SK-N-SH (cell line): ENCODE measurements at regions not wholly inside any gene's neighbourhood (a gene's known extent, or its start where the extent isn't known, plus 50 kb on each side); places are given as distances from the start of the nearest gene placed in this dataset.

Source experiments
- CTCF ChIA-PET: fragments of 300-600, 350-600 bp; formaldehyde crosslinking; extraction: SDS; loops from one replicate; lab custom pipeline; 2021; lab: Yijun Ruan, JAX
- POLR2A ChIA-PET: fragments of 350-600 bp; sonication (Branson Sonifier 250); formaldehyde crosslinking; extraction: SDS; loops from one replicate; lab custom pipeline; 2020; ENCODE audit warnings: antibody characterized with exemption, inconsistent platforms; lab: Yijun Ruan, JAX
- DNase-seq: peaks from one replicate; pipeline ENCODE4 v3.0.0; 2012
- H2AFZ ChIP-seq: fragments of 200-600 bp; sonication (generic); 2 replicates; pipeline ENCODE4 v1.8.1; 2016; ENCODE audit warnings: antibody characterized with exemption, mild to moderate bottlenecking, low read depth
- H3F3A ChIP-seq: fragments of 200-600 bp; sonication (generic); replicated peaks from 2 replicates; pipeline ENCODE3; 2016; ENCODE audit warnings: antibody characterized with exemption, mild to moderate bottlenecking; ENCODE audit not compliant: insufficient read depth
- H3K27ac ChIP-seq, 2 experiments: fragments of 200-500 bp in 1 of 2; fragments of 200-600 bp in 1 of 2; sonication (Bioruptor generic) in 1 of 2; sonication (generic), shearing (Covaris generic) in 1 of 2; 2 replicates each; pipeline versions ENCODE4 v1.5.1 to v1.6.1; 2014 to 2016; ENCODE audit warnings: low read depth in 2 of 2, inconsistent platforms in 1 of 2, low read length in 1 of 2, mild to moderate bottlenecking in 1 of 2, mixed read lengths in 1 of 2
- H3K27me3 ChIP-seq: fragments of 200-600 bp; sonication (generic), shearing (Covaris generic); 2 replicates; pipeline ENCODE4 v1.6.1; 2016; ENCODE audit warnings: mixed run types; ENCODE audit not compliant: insufficient read depth
- H3K36me3 ChIP-seq, 2 experiments: fragments of 200-500 bp in 1 of 2; fragments of 200-600 bp in 1 of 2; sonication (Bioruptor generic) in 1 of 2; sonication (generic) in 1 of 2; replicated peaks in 1 of 2; 2 replicates each; pipeline versions ENCODE3 to v1.5.1; 2014 to 2016; ENCODE audit warnings: low read length in 1 of 2, mild to moderate bottlenecking in 1 of 2; ENCODE audit not compliant: insufficient read depth in 2 of 2, control insufficient read depth in 1 of 2
- H3K4me1 ChIP-seq, 2 experiments: fragments of 200-500 bp in 1 of 2; fragments of 200-600 bp in 1 of 2; sonication (Bioruptor generic) in 1 of 2; sonication (generic), shearing (Covaris generic) in 1 of 2; 2 replicates each; pipeline versions ENCODE4 v1.5.1 to v1.6.1; 2014 to 2016; ENCODE audit warnings: low read depth in 1 of 2, low read length in 1 of 2, mixed run types in 1 of 2; ENCODE audit not compliant: insufficient read depth in 2 of 2, control insufficient read depth in 1 of 2
- H3K4me2 ChIP-seq: fragments of 200-600 bp; sonication (generic), shearing (Covaris generic); 2 replicates; pipeline ENCODE4 v1.6.1; 2017; ENCODE audit warnings: mixed run types
- H3K4me3 ChIP-seq, 2 experiments: fragments of 200-500 bp in 1 of 2; fragments of 200-600 bp in 1 of 2; sonication (Bioruptor generic) in 1 of 2; sonication (generic), shearing (Covaris generic) in 1 of 2; 2 replicates each; pipeline versions ENCODE4 v1.5.1 to v1.8.1; 2014 to 2016; ENCODE audit warnings: low read depth in 2 of 2, inconsistent platforms in 1 of 2, low read length in 1 of 2, mild to moderate bottlenecking in 1 of 2, mixed read lengths in 1 of 2, moderate library complexity in 1 of 2
- H3K79me2 ChIP-seq: fragments of 200-600 bp; sonication (generic); 2 replicates; pipeline ENCODE4 v1.8.1; 2017; ENCODE audit warnings: mild to moderate bottlenecking; ENCODE audit not compliant: insufficient read depth
- H3K9ac ChIP-seq: fragments of 200-600 bp; sonication (generic); 2 replicates; pipeline ENCODE4 v1.6.1; 2017; ENCODE audit warnings: mixed run types
- H3K9me2 ChIP-seq: fragments of 200-600 bp; sonication (generic); 2 replicates; pipeline ENCODE4 v1.6.1; 2017; ENCODE audit warnings: mixed run types
- H3K9me3 ChIP-seq: fragments of 200-600 bp; sonication (generic); 2 replicates; pipeline ENCODE4 v1.6.1; 2017; ENCODE audit warnings: mixed run types, mild to moderate bottlenecking, moderate library complexity
- H4K20me1 ChIP-seq: fragments of 200-600 bp; sonication (generic); 2 replicates; pipeline ENCODE4 v1.6.1; 2017; ENCODE audit warnings: mild to moderate bottlenecking, mixed run types; ENCODE audit not compliant: insufficient read depth
- CHD2 ChIP-seq: fragments of 150-350 bp; IDR thresholded peaks from 2 replicates; pipeline ENCODE4 v1.6.1; 2018; ENCODE audit warnings: low read length; ENCODE audit not compliant: partially characterized antibody
- ELF1 ChIP-seq: IDR thresholded peaks from 2 replicates; pipeline ENCODE4 v1.4.0; 2012
- EP300 ChIP-seq, 2 experiments: IDR thresholded peaks; 2 replicates each; pipeline versions ENCODE4 v1.4.0 to v1.6.1; 2012; ENCODE audit warnings: borderline replicate concordance in 1 of 2, low read depth in 1 of 2, low read length in 1 of 2
- FOXJ3 ChIP-seq: sonication (generic); formaldehyde crosslinking; IDR thresholded peaks from 2 replicates; pipeline ENCODE4 v1.5.1; 2020; ENCODE audit warnings: mild to moderate bottlenecking, missing genetic modification reagents
- FOXM1 ChIP-seq: IDR thresholded peaks from 2 replicates; pipeline ENCODE4 v1.4.0; 2012; ENCODE audit warnings: low read depth, mild to moderate bottlenecking
- JUND ChIP-seq: IDR thresholded peaks from 2 replicates; pipeline ENCODE4 v1.4.0; 2012
- MEF2A ChIP-seq: IDR thresholded peaks from 2 replicates; pipeline ENCODE4 v1.4.0; 2012; ENCODE audit warnings: low read depth, borderline replicate concordance
- NRF1 ChIP-seq: IDR thresholded peaks from 2 replicates; pipeline ENCODE4 v1.6.1; 2012; ENCODE audit warnings: low read depth, mild to moderate bottlenecking, low read length
- POLR2AphosphoS5 ChIP-seq: IDR thresholded peaks from 2 replicates; pipeline ENCODE4 v1.6.1; 2012; ENCODE audit warnings: low read depth, low read length
- RAD21 ChIP-seq: IDR thresholded peaks from 2 replicates; pipeline ENCODE4 v1.6.1; 2012; ENCODE audit warnings: mild to moderate bottlenecking, low read length
- TAF1 ChIP-seq: IDR thresholded peaks from 2 replicates; pipeline ENCODE4 v1.6.1; 2012; ENCODE audit warnings: low read depth, mild to moderate bottlenecking, low read length, moderate library complexity, borderline replicate concordance
- TEAD4 ChIP-seq: IDR thresholded peaks from 2 replicates; pipeline ENCODE4 v1.4.0; 2012; ENCODE audit warnings: mild to moderate bottlenecking, borderline replicate concordance; ENCODE audit not compliant: insufficient read depth
- YY1 ChIP-seq: IDR thresholded peaks from 2 replicates; pipeline ENCODE4 v1.4.0; 2012; ENCODE audit warnings: low read depth, mild to moderate bottlenecking
- WGBS: methylation state at CpG from one replicate; pipeline ENCODE4 v1.1.6; 2017; ENCODE audit warnings: low lambda C conversion rate; 5-methylcytosine and 5-hydroxymethylcytosine counted together
- TF ChIP-seq, protein P1 (sequence below): IDR thresholded peaks from 2 replicates; pipeline ENCODE4; 2012
- TF ChIP-seq, protein P2 (sequence below): IDR thresholded peaks from 2 replicates; pipeline ENCODE4 v1.6.1; 2012; ENCODE audit warnings: mild to moderate bottlenecking, low read depth, low read length, moderate library complexity
- TF ChIP-seq, protein P3 (sequence below): fragments of 150-350 bp; IDR thresholded peaks from 2 replicates; pipeline ENCODE4 v1.6.1; 2017; ENCODE audit warnings: antibody characterized with exemption, low read length, low read depth, borderline replicate concordance
- TF ChIP-seq, protein P4 (sequence below): IDR thresholded peaks from 2 replicates; pipeline ENCODE4 v1.4.0; 2012; ENCODE audit warnings: low read depth, borderline replicate concordance
- TF ChIP-seq, protein P5 (sequence below): IDR thresholded peaks from 2 replicates; pipeline ENCODE4 v1.4.0; 2012; ENCODE audit warnings: low read depth, borderline replicate concordance
- TF ChIP-seq, protein P6 (sequence below): fragments of 200-600 bp; sonication (generic); IDR thresholded peaks from 2 replicates; pipeline ENCODE4 v1.6.1; 2017; ENCODE audit warnings: antibody characterized with exemption, mild to moderate bottlenecking, moderate library complexity

DNA sequence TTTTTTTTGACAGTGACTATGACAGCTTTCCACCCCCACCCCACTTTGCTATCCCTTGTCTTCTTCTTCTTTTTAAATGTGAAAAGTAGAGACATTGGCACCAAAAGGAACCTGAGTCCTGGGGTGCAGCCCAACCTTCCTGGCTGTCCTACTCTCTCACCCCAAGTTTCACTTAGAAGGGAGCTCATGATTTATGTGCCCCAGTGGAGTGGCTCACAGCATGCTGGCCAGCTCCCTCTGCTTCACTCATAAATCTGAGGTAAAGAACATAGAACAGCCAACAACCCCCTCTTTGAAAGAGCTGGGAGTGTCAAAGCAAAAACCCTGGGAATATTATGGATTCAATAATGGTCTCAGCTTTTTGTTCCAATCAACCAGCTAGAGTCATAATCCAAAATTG, 196.3 kb upstream of the DAPK1 start:
- DNase-seq = no peak
- Histone ChIP-seq H3K27me3 (no peaks in the 10 kb centered on the region), H3K4me3 (no peak overlapping the region), H3K4me2 (no peak overlapping the region), H3K4me1 (no peaks in the 10 kb centered on the region; a peak in 1 of 4 replicates), H3K36me3 (no peaks in the 10 kb centered on the region), H3K79me2 (no peaks in the 10 kb centered on the region), H3K9me2 (no peaks in the 10 kb centered on the region; the same call in 1 of the 2 replicates), H3F3A (no peaks in the 10 kb centered on the region), H4K20me1 (no peaks in the 10 kb centered on the region), H3K9ac (no peak overlapping the region), H3K27ac (no peak overlapping the region), H3K9me3 (no peaks in the 10 kb centered on the region), H2AFZ (no peak overlapping the region)
- ChIA-PET CTCF (interaction anchor here (1.0 to 2.2 kb wide), 5 partner anchors 11 to 887 kb away, joined by 3 to 6 read pairs (median 4); no protein-coding TSS in a partner anchor), POLR2A (no interaction called here)
- TF ChIP-seq ELF1 (no peak), FOXJ3 (no peak), NRF1 (no peak), CHD2 (no peak)
- TF ChIP-seq, protein P1, sequence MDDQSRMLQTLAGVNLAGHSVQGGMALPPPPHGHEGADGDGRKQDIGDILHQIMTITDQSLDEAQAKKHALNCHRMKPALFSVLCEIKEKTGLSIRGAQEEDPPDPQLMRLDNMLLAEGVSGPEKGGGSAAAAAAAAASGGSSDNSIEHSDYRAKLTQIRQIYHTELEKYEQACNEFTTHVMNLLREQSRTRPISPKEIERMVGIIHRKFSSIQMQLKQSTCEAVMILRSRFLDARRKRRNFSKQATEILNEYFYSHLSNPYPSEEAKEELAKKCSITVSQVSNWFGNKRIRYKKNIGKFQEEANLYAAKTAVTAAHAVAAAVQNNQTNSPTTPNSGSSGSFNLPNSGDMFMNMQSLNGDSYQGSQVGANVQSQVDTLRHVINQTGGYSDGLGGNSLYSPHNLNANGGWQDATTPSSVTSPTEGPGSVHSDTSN = no peak
- TF ChIP-seq, protein P2, sequence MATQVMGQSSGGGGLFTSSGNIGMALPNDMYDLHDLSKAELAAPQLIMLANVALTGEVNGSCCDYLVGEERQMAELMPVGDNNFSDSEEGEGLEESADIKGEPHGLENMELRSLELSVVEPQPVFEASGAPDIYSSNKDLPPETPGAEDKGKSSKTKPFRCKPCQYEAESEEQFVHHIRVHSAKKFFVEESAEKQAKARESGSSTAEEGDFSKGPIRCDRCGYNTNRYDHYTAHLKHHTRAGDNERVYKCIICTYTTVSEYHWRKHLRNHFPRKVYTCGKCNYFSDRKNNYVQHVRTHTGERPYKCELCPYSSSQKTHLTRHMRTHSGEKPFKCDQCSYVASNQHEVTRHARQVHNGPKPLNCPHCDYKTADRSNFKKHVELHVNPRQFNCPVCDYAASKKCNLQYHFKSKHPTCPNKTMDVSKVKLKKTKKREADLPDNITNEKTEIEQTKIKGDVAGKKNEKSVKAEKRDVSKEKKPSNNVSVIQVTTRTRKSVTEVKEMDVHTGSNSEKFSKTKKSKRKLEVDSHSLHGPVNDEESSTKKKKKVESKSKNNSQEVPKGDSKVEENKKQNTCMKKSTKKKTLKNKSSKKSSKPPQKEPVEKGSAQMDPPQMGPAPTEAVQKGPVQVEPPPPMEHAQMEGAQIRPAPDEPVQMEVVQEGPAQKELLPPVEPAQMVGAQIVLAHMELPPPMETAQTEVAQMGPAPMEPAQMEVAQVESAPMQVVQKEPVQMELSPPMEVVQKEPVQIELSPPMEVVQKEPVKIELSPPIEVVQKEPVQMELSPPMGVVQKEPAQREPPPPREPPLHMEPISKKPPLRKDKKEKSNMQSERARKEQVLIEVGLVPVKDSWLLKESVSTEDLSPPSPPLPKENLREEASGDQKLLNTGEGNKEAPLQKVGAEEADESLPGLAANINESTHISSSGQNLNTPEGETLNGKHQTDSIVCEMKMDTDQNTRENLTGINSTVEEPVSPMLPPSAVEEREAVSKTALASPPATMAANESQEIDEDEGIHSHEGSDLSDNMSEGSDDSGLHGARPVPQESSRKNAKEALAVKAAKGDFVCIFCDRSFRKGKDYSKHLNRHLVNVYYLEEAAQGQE = peak; percentile 79; the same call in 1 of the 2 replicates

DNA sequence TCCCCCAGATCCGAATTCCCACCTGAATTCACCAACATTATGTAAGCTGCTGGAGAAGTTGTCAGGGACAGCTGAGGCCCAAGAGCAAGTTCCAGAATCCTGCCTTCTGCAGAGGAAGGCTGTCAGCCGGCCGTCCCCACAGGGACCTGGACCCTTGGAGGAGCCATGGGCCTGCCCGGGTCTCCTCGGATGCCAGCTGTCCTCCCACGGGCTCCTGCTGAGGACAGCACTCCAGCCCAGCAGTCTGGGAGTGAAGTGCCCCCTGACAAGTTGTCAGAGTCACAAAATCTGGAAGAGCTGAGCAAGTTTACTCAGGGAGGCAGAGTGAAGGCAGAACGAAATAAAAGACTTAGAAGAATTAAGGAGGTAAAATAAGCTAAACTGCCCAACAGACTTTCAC, 192.5 kb upstream of the DAPK1 start:
- no peaks in the 10 kb centered on the region; the same call in 1 of the 2 replicates for H3K9me2 ChIP-seq
- no peak for DNase-seq
- H3K9ac ChIP-seq = no peak overlapping the region
- H3K4me3 ChIP-seq = no peak overlapping the region
- H3K27ac ChIP-seq = no peak overlapping the region
- H3K9me3 ChIP-seq = no peaks in the 10 kb centered on the region
- ChIA-PET CTCF (interaction anchor here (1.0 to 2.0 kb wide), 4 partner anchors 13 to 890 kb away, joined by 3 to 8 read pairs (median 4); no protein-coding TSS in a partner anchor), POLR2A (no interaction called here)
- H4K20me1 ChIP-seq = no peaks in the 10 kb centered on the region
- no peak overlapping the region for H3K4me2 ChIP-seq
- H2AFZ ChIP-seq = no peak overlapping the region
- TF ChIP-seq POLR2AphosphoS5 (no peak), EP300 (IDR thresholded peaks at IDR 0.05; ENCODE audit: borderline replicate concordance in 1 of 2, low read depth in 1 of 2, low read length in 1 of 2) (no peak), TEAD4 (no peak), JUND (no peak), TAF1 (no peak), FOXM1 (no peak), RAD21 (no peak), MEF2A (no peak), YY1 (no peak)
- TF ChIP-seq, protein P3, sequence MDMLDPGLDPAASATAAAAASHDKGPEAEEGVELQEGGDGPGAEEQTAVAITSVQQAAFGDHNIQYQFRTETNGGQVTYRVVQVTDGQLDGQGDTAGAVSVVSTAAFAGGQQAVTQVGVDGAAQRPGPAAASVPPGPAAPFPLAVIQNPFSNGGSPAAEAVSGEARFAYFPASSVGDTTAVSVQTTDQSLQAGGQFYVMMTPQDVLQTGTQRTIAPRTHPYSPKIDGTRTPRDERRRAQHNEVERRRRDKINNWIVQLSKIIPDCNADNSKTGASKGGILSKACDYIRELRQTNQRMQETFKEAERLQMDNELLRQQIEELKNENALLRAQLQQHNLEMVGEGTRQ = no peak
- TF ChIP-seq, protein P4, sequence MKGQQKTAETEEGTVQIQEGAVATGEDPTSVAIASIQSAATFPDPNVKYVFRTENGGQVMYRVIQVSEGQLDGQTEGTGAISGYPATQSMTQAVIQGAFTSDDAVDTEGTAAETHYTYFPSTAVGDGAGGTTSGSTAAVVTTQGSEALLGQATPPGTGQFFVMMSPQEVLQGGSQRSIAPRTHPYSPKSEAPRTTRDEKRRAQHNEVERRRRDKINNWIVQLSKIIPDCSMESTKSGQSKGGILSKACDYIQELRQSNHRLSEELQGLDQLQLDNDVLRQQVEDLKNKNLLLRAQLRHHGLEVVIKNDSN = no peak
- TF ChIP-seq, protein P5, sequence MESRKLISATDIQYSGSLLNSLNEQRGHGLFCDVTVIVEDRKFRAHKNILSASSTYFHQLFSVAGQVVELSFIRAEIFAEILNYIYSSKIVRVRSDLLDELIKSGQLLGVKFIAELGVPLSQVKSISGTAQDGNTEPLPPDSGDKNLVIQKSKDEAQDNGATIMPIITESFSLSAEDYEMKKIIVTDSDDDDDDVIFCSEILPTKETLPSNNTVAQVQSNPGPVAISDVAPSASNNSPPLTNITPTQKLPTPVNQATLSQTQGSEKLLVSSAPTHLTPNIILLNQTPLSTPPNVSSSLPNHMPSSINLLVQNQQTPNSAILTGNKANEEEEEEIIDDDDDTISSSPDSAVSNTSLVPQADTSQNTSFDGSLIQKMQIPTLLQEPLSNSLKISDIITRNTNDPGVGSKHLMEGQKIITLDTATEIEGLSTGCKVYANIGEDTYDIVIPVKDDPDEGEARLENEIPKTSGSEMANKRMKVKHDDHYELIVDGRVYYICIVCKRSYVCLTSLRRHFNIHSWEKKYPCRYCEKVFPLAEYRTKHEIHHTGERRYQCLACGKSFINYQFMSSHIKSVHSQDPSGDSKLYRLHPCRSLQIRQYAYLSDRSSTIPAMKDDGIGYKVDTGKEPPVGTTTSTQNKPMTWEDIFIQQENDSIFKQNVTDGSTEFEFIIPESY = no peak
- TF ChIP-seq, protein P6, sequence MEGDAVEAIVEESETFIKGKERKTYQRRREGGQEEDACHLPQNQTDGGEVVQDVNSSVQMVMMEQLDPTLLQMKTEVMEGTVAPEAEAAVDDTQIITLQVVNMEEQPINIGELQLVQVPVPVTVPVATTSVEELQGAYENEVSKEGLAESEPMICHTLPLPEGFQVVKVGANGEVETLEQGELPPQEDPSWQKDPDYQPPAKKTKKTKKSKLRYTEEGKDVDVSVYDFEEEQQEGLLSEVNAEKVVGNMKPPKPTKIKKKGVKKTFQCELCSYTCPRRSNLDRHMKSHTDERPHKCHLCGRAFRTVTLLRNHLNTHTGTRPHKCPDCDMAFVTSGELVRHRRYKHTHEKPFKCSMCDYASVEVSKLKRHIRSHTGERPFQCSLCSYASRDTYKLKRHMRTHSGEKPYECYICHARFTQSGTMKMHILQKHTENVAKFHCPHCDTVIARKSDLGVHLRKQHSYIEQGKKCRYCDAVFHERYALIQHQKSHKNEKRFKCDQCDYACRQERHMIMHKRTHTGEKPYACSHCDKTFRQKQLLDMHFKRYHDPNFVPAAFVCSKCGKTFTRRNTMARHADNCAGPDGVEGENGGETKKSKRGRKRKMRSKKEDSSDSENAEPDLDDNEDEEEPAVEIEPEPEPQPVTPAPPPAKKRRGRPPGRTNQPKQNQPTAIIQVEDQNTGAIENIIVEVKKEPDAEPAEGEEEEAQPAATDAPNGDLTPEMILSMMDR = no peak
- no peaks in the 10 kb centered on the region for H3K27me3 ChIP-seq
- no peaks in the 10 kb centered on the region for H3K4me1 ChIP-seq
- H3F3A ChIP-seq = no peaks in the 10 kb centered on the region
- H3K36me3 ChIP-seq = no peaks in the 10 kb centered on the region
- WGBS = 81% methylated on average over 7 of the region's 7 CpGs
- H3K79me2 ChIP-seq = no peaks in the 10 kb centered on the region
